ENCODE measurements at regions not wholly inside any gene's neighbourhood (a gene's known extent, or its start where the extent isn't known, plus 50 kb on each side); places are given as distances from the start of the nearest gene placed in this dataset.

DNA sequence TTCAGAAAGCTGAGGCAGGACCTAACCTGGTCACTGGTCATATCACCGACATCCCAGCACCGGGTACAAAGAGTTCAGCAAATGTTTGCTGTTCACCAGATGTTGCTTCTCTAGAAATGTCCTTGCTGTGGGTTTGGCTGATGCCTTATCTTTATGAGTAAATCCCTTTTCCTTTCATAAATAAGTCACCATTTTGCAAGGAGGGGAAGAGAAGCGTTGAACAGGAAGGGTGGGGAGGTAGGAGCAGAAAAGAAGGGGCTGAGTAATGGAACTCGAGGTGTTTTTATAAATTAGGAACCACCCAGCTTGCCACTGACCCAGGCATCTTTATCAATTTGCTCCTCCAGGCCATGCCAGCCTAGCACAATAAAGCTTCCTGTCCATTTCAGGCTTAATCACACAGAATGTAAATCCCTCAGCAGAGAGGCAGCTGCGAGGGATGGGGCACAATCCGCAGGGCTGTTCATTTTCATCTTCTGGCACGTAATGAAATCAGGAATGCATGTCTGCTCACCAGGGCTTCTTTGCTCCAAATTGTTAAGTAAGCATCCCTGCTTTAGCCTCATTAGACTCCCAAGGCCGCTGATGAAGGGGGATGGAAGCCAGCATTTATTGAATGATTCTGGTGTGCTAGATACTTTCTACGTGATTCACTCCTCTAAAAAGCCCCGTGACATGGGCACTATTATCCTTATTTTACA, 371.9 kb upstream of the CHD6 start:
- TF ChIP-seq, protein P1, sequence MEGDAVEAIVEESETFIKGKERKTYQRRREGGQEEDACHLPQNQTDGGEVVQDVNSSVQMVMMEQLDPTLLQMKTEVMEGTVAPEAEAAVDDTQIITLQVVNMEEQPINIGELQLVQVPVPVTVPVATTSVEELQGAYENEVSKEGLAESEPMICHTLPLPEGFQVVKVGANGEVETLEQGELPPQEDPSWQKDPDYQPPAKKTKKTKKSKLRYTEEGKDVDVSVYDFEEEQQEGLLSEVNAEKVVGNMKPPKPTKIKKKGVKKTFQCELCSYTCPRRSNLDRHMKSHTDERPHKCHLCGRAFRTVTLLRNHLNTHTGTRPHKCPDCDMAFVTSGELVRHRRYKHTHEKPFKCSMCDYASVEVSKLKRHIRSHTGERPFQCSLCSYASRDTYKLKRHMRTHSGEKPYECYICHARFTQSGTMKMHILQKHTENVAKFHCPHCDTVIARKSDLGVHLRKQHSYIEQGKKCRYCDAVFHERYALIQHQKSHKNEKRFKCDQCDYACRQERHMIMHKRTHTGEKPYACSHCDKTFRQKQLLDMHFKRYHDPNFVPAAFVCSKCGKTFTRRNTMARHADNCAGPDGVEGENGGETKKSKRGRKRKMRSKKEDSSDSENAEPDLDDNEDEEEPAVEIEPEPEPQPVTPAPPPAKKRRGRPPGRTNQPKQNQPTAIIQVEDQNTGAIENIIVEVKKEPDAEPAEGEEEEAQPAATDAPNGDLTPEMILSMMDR (conservative IDR thresholded peaks at IDR 0.05) = no peak
- TF ChIP-seq ZFX (IDR thresholded peaks at IDR 0.05) = no peak

Data from C4-2B (cell line).